HG02938 (cell line): ENCODE measurements at regions not wholly inside any gene's neighbourhood (a gene's known extent, or its start where the extent isn't known, plus 50 kb on each side); places are given as distances from the start of the nearest gene placed in this dataset.

Experiments used
- ATAC-seq: cut with Tn5 transposase; IDR thresholded peaks from one replicate; pipeline ENCODE4 v1.9.1; 2021; ENCODE audit warnings: mild to moderate bottlenecking, moderate library complexity; ENCODE audit not compliant: unreplicated experiment

DNA sequence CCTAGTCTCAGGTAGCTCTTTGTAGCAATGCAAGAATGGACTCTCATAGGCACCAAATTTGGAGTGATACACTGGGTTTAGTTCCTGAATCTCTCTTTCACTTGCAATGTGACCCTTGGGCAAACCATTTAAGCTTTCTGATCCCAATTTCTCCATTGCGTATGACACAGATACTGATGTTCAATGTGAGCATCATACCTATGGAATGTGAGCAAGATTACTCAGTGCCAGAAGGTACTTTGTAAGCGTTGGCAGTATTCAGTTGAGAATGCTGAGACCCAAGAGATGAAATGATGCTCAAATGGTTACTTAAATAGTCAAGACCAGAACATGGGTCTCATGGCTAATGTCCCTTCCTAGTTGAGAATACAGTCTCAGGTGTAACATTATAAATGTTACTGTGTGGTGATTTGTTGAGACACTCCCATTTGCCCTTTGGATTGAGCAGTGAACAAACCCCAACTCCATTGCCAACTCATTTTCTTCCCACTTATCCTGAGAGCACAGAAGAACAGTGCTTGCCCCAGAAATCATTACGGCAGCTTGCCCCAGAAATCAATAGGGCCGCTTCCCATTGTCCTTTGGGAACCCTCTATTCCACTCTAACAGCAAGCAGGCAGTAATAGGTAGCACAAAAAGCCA, 134.1 kb downstream of the SOX9 start:
- ATAC-seq = no peak

- ATAC-seq = no peak
These were observed 134.7 kb downstream of the SOX9 start for GRCh38 chr17:72255481-72255880.

- ATAC-seq = no peak
These were observed 137.9 kb downstream of the SOX9 start for GRCh38 chr17:72258711-72259110.

GRCh38 chr17:72259922-72260321, 139.1 kb downstream of the SOX9 start:
- no peak for ATAC-seq

DNA sequence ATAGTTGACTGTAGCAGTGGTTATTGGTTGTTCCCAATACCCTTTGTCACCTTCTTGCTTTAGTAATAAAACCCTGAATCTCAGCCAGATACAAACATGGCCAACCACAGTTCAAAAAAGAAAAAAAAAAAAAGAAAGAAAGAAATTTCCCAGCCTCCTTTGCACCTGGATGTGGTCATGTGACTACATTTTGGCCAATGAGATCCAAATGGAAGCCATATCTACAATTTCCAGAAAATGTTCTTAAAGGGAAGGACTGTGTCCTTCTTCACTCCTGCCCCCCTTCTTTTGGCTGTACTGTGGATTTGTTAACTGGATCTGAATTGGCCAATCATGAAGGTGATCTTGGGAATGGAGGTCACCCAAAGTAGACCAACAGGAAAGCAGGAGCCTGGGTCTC, 141.9 kb downstream of the SOX9 start:
- ATAC-seq = no peak

DNA sequence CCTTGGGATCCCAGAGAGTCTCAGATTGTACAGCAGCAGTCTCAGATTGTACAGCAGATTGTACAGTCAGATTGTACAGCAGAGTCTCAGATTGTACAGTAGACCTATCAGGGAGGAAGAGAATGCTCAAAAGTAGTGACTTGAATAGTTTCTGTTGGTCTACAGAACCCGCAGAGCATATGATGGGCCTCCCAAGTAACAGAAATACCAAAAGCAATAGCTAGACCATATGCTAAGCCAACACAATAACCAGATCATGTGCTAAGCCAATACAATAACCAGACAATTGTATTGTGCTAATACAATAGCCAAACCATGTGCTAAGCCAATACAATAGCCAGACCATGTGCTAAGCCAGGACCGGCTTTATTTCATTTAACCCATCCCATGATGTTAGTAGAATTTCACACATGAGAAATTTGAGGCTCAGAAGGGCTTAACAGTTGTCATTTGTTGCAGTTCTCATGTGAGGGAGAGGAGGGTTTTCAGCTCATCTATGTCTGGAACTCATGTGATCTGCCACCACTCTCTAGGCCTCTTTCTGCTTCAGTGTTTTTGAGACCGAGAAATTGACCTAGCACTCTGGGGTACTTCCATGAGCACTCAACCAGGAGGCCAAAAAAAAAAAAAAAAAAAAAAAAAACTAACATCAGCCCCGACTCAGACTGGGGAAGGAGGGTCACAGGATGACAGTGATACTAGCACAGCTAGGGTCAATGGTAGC, 144.0 kb downstream of the SOX9 start:
- peak; percentile 63 for ATAC-seq

GRCh38 chr17:72266112-72266775, 145.4 kb downstream of the SOX9 start:
- no peak for ATAC-seq

- ATAC-seq = no peak
These were observed 146.8 kb downstream of the SOX9 start for GRCh38 chr17:72267601-72268000.

DNA sequence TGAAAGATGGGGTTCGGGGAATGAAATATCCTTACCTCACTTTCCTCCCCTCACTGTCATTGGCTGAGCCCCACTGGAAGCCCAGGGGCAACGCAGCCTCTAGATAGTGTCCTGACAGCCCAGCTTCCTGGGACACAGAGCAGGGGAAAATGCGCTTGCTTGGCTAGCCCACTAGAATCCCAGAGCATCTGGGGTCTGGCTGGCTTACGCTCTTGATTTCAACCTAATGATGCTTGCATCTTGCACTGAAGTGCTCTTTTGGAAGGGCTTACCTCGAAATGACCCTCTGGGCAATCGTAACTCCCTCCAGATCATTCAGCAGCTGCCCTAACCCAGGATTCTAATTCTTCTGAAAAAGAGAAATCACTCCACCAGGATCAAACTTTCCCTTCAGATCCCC, 147.6 kb downstream of the SOX9 start:
- no peak for ATAC-seq

GRCh38 chr17:72270273-72270924, 149.6 kb downstream of the SOX9 start:
- ATAC-seq = no peak

DNA sequence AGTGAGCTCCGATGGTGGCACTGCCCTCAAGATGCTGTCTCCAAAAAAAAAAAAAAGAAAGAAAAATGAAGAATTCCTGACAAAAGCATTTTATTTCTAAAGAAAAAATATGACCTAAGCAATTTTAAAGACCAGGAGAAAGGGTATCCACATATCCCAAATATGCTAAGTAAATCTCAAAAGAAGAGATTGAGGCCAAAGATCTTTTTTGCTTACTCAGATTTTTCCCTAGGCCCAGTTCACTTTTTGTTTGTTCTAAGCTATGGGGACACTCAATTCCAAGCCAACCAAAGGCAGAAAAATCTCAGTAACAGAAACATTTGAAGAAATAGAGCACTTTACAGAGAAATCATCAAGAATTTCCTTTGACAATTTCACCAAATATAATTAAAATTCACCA, 150.8 kb downstream of the SOX9 start:
- no peak for ATAC-seq

DNA sequence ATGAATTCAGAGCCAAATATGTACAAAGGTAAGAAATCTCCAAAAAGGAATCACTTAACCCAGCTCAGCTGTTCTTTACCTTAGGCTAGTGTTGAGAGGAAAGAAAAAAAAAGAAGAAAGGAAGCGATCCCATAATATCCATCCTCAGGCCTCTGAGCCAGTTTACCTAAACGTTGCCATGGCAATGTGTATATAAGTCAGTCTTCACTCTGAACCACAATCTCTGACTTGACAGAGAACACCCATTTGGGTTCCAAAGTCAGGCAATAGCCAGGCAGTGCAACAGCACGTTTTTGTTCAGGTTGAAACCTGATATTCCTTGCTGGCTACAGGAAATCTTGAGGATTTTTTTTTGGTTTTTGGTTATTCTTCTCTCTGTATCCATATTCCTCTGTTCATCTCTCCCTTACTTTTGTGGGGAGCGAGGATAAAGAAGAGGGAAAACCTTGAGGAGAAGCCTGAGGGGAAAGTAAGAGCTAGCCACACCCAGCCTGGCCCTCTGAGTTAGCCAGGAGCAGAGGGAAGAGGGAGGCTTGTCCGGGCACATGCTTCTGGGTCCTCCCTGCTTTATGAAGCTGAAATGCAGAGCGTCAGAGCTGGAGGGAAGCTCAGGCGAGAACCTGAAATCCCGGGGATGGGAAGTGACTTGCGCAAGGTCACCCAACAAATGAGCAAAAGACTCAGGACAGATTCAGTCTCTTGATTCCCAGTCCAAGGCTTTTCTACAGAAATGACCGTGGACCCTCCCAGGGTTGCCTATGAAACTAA, 152.7 kb downstream of the SOX9 start:
- ATAC-seq = no peak

GRCh38 chr17:72274614-72275013, 153.8 kb downstream of the SOX9 start:
- ATAC-seq = no peak

GRCh38 chr17:72280881-72281280, 160.1 kb downstream of the SOX9 start:
- no peak for ATAC-seq

DNA sequence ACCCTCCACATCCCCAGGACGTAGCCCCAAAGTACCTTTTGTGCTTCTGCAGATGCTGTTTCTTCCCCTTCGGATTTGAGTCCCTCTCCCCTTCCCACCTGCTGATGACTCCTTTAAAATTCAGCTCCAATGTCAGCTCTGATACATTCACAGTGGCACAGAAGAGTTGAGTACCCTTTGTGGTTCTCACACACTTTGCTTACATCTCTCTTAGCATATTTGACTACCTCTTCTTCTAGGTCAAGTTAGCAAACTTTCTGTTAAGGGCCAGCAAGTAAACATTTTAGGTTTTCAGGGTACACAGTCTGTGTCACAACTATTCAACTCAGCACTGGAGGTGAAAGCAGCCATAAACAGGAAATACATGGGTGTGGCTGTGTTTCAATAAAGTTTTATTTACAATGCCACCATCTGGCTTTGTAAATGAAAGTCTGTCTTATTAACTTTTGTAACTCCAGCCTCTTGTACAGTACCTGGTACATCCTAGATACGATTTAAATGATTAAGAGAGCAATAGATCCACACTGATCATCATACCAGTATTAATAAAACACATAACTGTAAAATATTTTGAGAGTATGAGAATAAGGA, 161.7 kb downstream of the SOX9 start:
- no peak for ATAC-seq

GRCh38 chr17:72284806-72285205, 164.0 kb downstream of the SOX9 start:
- ATAC-seq = no peak

DNA sequence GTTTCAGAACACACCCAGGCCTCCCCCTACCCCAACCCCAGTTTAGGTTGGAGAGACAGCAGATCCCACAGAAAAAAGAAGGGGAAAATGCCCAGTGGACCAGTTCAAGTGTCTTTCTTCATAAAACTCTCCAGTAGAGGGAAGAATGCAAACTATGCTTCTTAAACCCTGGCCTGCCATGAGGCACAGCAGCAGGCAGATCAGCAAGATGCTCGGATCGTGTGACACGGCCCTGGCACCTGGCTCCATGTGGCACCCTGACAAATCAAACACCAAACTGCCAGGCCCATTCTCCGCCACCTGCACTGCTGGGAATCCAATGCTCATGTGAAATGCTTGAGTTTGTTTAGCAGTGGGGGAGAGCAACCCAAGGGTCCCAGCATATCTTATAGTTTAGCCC, 166.8 kb downstream of the SOX9 start:
- ATAC-seq = no peak

- no peak for ATAC-seq
These were observed 173.7 kb downstream of the SOX9 start for GRCh38 chr17:72294487-72294893.

- no peak for ATAC-seq
These were observed 175.1 kb downstream of the SOX9 start for GRCh38 chr17:72295916-72296315.

DNA sequence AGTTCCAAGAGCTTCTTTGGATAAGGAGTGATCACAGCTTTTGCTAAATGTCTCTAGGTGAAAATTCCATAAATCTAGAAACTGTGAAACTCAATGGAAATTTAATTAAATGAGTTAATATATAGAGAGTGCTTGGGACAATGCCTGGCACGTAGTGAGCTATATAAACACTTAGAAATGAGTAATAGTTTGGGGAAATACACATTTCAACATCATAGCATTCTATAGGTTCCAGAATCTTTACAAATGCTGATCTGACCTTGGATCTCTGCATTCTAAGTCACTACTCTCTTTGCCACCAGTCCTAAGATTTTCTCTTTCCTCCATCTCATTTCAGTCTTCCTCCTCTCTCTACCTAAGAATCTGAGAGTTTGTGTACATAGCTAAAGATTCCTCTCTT, 175.6 kb downstream of the SOX9 start:
- ATAC-seq = no peak
